H9 (cell line): ENCODE measurements at regions not wholly inside any gene's neighbourhood (a gene's known extent, or its start where the extent isn't known, plus 50 kb on each side); places are given as distances from the start of the nearest gene placed in this dataset.

Experiments
- DNase-seq: peaks from one replicate; pipeline ENCODE4 v3.0.0-alpha.2; 2017
- H2AFZ ChIP-seq: one replicate; pipeline ENCODE4 v1.6.1; 2013; ENCODE audit warnings: mild to moderate bottlenecking, low read length, control low read depth, moderate library complexity
- H2AK5ac ChIP-seq: 2 replicates; pipeline ENCODE4 v1.6.1; 2013; ENCODE audit warnings: low read length, control low read depth, mixed read lengths; ENCODE audit not compliant: insufficient read length
- H2BK120ac ChIP-seq: one replicate; pipeline ENCODE4 v1.6.1; 2013; ENCODE audit warnings: low read depth, mild to moderate bottlenecking, low read length, control low read depth, inconsistent platforms; ENCODE audit not compliant: poor library complexity, severe bottlenecking
- H2BK12ac ChIP-seq: 2 replicates; pipeline ENCODE4 v1.6.1; 2013; ENCODE audit warnings: low read length, control low read depth, mixed read lengths, low read depth; ENCODE audit not compliant: insufficient read length
- H2BK15ac ChIP-seq: 2 replicates; pipeline ENCODE4 v1.6.1; 2013; ENCODE audit warnings: low read depth, low read length, control low read depth
- H2BK20ac ChIP-seq: one replicate; pipeline ENCODE4 v1.6.1; 2013; ENCODE audit warnings: low read depth, mild to moderate bottlenecking, low read length, control low read depth, inconsistent platforms; ENCODE audit not compliant: poor library complexity, severe bottlenecking
- H2BK5ac ChIP-seq: 2 replicates; pipeline ENCODE4 v1.6.1; 2013; ENCODE audit warnings: low read length, control low read depth, mixed read lengths; ENCODE audit not compliant: insufficient read length
- H3K14ac ChIP-seq: 2 replicates; pipeline ENCODE4 v1.6.1; 2013; ENCODE audit warnings: low read length, control low read depth; ENCODE audit not compliant: insufficient read depth
- H3K18ac ChIP-seq: 2 replicates; pipeline ENCODE4 v1.6.1; 2013; ENCODE audit warnings: low read depth, mild to moderate bottlenecking, mixed read lengths, low read length, control low read depth; ENCODE audit not compliant: insufficient read length
- H3K23ac ChIP-seq: 2 replicates; pipeline ENCODE4 v1.6.1; 2013; ENCODE audit warnings: low read length, control low read depth, mixed read lengths, low read depth; ENCODE audit not compliant: insufficient read length
- H3K23me2 ChIP-seq: 2 replicates; pipeline ENCODE4 v1.6.1; 2013; ENCODE audit warnings: low read depth, mild to moderate bottlenecking, mixed read lengths, low read length, control low read depth; ENCODE audit not compliant: insufficient read length, poor library complexity, severe bottlenecking
- H3K27ac ChIP-seq: 2 replicates; pipeline ENCODE4 v1.5.1; 2013; ENCODE audit warnings: low read length, control low read depth, mixed read lengths, low read depth; ENCODE audit not compliant: insufficient read length
- H3K27me3 ChIP-seq: 2 replicates; pipeline ENCODE4 v1.6.1; 2013; ENCODE audit warnings: low read length, control low read depth, inconsistent platforms; ENCODE audit not compliant: insufficient read depth
- H3K4ac ChIP-seq: 2 replicates; pipeline ENCODE4 v1.6.1; 2013; ENCODE audit warnings: low read depth, mild to moderate bottlenecking, control low read depth, inconsistent platforms, low read length, moderate library complexity
- H3K4me1 ChIP-seq: 2 replicates; pipeline ENCODE4 v1.6.1; 2013; ENCODE audit warnings: low read length, control low read depth, inconsistent platforms; ENCODE audit not compliant: insufficient read depth
- H3K4me2 ChIP-seq: 2 replicates; pipeline ENCODE4 v1.6.1; 2013; ENCODE audit warnings: low read length, control low read depth, mixed read lengths; ENCODE audit not compliant: insufficient read length, insufficient read depth
- H3K56ac ChIP-seq: 2 replicates; pipeline ENCODE4 v1.6.1; 2013; ENCODE audit warnings: low read depth, mild to moderate bottlenecking, mixed read lengths, low read length, control low read depth; ENCODE audit not compliant: insufficient read length
- H3K79me1 ChIP-seq: 2 replicates; pipeline ENCODE4 v1.6.1; 2013; ENCODE audit warnings: low read depth, mild to moderate bottlenecking, moderate library complexity, low read length, control low read depth, inconsistent platforms; ENCODE audit not compliant: insufficient read depth, poor library complexity, severe bottlenecking
- H3K79me2 ChIP-seq: 2 replicates; pipeline ENCODE4 v1.6.1; 2013; ENCODE audit warnings: low read length, control low read depth, inconsistent platforms; ENCODE audit not compliant: insufficient read depth
- H3K9ac ChIP-seq: 2 replicates; pipeline ENCODE4 v1.6.1; 2013; ENCODE audit warnings: low read length, control low read depth, mixed read lengths; ENCODE audit not compliant: insufficient read length; ENCODE audit errors: extremely low read depth
- H3K9me3 ChIP-seq: one replicate; pipeline ENCODE4 v1.6.1; 2013; ENCODE audit warnings: low read depth, low read length, inconsistent platforms; ENCODE audit not compliant: control insufficient read depth
- H3T11ph ChIP-seq: one replicate; pipeline ENCODE4 v1.6.1; 2013; ENCODE audit warnings: mild to moderate bottlenecking, low read length, control low read depth, inconsistent platforms
- H4K20me1 ChIP-seq: one replicate; pipeline ENCODE4 v1.6.1; 2013; ENCODE audit not compliant: control insufficient read depth, insufficient read length, insufficient read depth
- H4K5ac ChIP-seq: 2 replicates; pipeline ENCODE4 v1.6.1; 2013; ENCODE audit warnings: low read depth, mild to moderate bottlenecking, mixed read lengths, low read length, control low read depth; ENCODE audit not compliant: insufficient read length
- H4K8ac ChIP-seq: replicated peaks from 2 replicates; pipeline ENCODE4 v1.6.1; 2013; ENCODE audit warnings: low read length, control low read depth, mixed read lengths, low read depth; ENCODE audit not compliant: insufficient read length
- H4K91ac ChIP-seq: 2 replicates; pipeline ENCODE4 v1.6.1; 2013; ENCODE audit warnings: low read depth, mild to moderate bottlenecking, moderate library complexity, mixed read lengths, low read length, control low read depth; ENCODE audit not compliant: insufficient read length
- H3K27ac Mint-ChIP-seq, 3 experiments: 2 replicates in 2 of 3; 3 replicates in 1 of 3; pipeline ENCODE4 v1.8.0; 2020 to 2021; ENCODE audit warnings: mixed read lengths in 3 of 3, mild to moderate bottlenecking in 1 of 3, moderate library complexity in 1 of 3
- H3K27me3 Mint-ChIP-seq: 2 replicates; pipeline ENCODE4 v1.8.0; 2021; ENCODE audit warnings: low read depth, mild to moderate bottlenecking, moderate library complexity, mixed read lengths
- H3K36me3 Mint-ChIP-seq, 3 experiments: 2 replicates in 2 of 3; 3 replicates in 1 of 3; pipeline ENCODE4 v1.8.0; 2020 to 2021; ENCODE audit warnings: low read depth in 3 of 3, mixed read lengths in 3 of 3; ENCODE audit not compliant: insufficient read depth in 1 of 3
- H3K4me1 Mint-ChIP-seq, 2 experiments: 2 replicates each; pipeline ENCODE4 v1.8.0; 2020; ENCODE audit warnings: mixed read lengths in 2 of 2
- H3K4me3 Mint-ChIP-seq, 2 experiments: 2 replicates in 1 of 2; 3 replicates in 1 of 2; pipeline ENCODE4 v1.8.0; 2020 to 2021; ENCODE audit warnings: mild to moderate bottlenecking in 2 of 2, mixed read lengths in 2 of 2, moderate library complexity in 1 of 2
- H3K9me3 Mint-ChIP-seq, 2 experiments: 2 replicates in 1 of 2; 3 replicates in 1 of 2; pipeline ENCODE4 v1.8.0; 2020; ENCODE audit warnings: mild to moderate bottlenecking in 2 of 2, mixed read lengths in 2 of 2, moderate library complexity in 1 of 2
- CTCF ChIP-seq: fragments of 200-600 bp; sonication (generic); conservative IDR thresholded peaks from 3 replicates; pipeline ENCODE4 v1.8.0; 2021; ENCODE audit warnings: antibody characterized with exemption, mild to moderate bottlenecking
- WGBS: extraction: QIAGEN DNeasy Blood & Tissue Kit; methylation state at CpG from one replicate; pipeline ENCODE4 v1.1.7; 2013; ENCODE audit warnings: missing lambda C conversion rate, low lambda C conversion rate, mixed read lengths; ENCODE audit not compliant: insufficient read length; ENCODE audit errors: extremely low coverage; 5-methylcytosine and 5-hydroxymethylcytosine counted together

- Histone ChIP-seq H2BK15ac (no peak overlapping the region), H4K8ac (no peak overlapping the region), H3K18ac (no peak overlapping the region), H2BK120ac (no peak overlapping the region), H2AK5ac (no peak overlapping the region), H3K79me1 (no peaks in the 10 kb centered on the region), H3K4me1 (no peaks in the 10 kb centered on the region), H3K4me2 (no peak overlapping the region), H3K23me2 (no peaks in the 10 kb centered on the region), H3K56ac (no peak overlapping the region), H3K4ac (no peak overlapping the region), H2AFZ (peak overlapping the region; percentile 23), H4K20me1 (no peaks in the 10 kb centered on the region), H2BK12ac (no peak overlapping the region), H3K23ac (no peak overlapping the region), H4K5ac (no peak overlapping the region), H3K27ac (no peak overlapping the region), H2BK20ac (no peak overlapping the region), H3K9me3 (no peaks in the 10 kb centered on the region), H2BK5ac (no peak overlapping the region), H3K9ac (no peak overlapping the region), H4K91ac (no peak overlapping the region), H3K27me3 (no peaks in the 10 kb centered on the region), H3K14ac (no peak overlapping the region), H3K79me2 (no peaks in the 10 kb centered on the region), H3T11ph (no peak overlapping the region)
- Mint-ChIP-seq H3K9me3 (no peaks in the 10 kb centered on the region), H3K36me3 (no peaks in the 10 kb centered on the region), H3K4me1 (peaks cover 2 to 4% of the 10 kb centered on the region in 2 experiments; a peak in 2 of 4 replicates), H3K4me3 (no peak overlapping the region), H3K27ac (no peak overlapping the region), H3K27me3 (peaks cover 2% of the 10 kb centered on the region; the same call in 1 of the 2 replicates)
- WGBS: no CpG with 5 or more reads among the region's 18 CpGs
- TF ChIP-seq CTCF: no peak
- no peak for DNase-seq
Observed at GRCh38 chr2:176709149-176709951, 440.1 kb downstream of the MTX2 start.
